ENCODE measurements at regions not wholly inside any gene's neighbourhood (a gene's known extent, or its start where the extent isn't known, plus 50 kb on each side); places are given as distances from the start of the nearest gene placed in this dataset.

GRCh38 chr7:136339464-136339863, 362.3 kb upstream of the MTPN start:
- TF ChIP-seq, protein P1, sequence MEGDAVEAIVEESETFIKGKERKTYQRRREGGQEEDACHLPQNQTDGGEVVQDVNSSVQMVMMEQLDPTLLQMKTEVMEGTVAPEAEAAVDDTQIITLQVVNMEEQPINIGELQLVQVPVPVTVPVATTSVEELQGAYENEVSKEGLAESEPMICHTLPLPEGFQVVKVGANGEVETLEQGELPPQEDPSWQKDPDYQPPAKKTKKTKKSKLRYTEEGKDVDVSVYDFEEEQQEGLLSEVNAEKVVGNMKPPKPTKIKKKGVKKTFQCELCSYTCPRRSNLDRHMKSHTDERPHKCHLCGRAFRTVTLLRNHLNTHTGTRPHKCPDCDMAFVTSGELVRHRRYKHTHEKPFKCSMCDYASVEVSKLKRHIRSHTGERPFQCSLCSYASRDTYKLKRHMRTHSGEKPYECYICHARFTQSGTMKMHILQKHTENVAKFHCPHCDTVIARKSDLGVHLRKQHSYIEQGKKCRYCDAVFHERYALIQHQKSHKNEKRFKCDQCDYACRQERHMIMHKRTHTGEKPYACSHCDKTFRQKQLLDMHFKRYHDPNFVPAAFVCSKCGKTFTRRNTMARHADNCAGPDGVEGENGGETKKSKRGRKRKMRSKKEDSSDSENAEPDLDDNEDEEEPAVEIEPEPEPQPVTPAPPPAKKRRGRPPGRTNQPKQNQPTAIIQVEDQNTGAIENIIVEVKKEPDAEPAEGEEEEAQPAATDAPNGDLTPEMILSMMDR (IDR thresholded peaks at IDR 0.05 in 8 of 11, conservative IDR thresholded peaks at IDR 0.05 in 3 of 11): no peak
- TF ChIP-seq POLR2AphosphoS5 (IDR thresholded peaks at IDR 0.05) (no peak), POLR2A (IDR thresholded peaks at IDR 0.05) (no peak)
